ENCODE measurements at regions not wholly inside any gene's neighbourhood (a gene's known extent, or its start where the extent isn't known, plus 50 kb on each side); places are given as distances from the start of the nearest gene placed in this dataset.

GRCh38 chr11:131052367-131052766, 136.1 kb upstream of the SNX19 start:
- Histone ChIP-seq H3K9ac (ENCODE audit: low read length) (no peak overlapping the region), H3K27me3 (ENCODE audit: insufficient read depth, low read length) (no peaks in the 10 kb centered on the region), H3F3A (ENCODE audit: insufficient read depth, low read length) (no peaks in the 10 kb centered on the region), H3K36me3 (ENCODE audit: insufficient read depth, low read length) (no peaks in the 10 kb centered on the region), H4K20me1 (ENCODE audit: insufficient read depth, low read length) (no peaks in the 10 kb centered on the region), H3K4me1 (ENCODE audit: insufficient read depth, low read length, severe bottlenecking) (no peaks in the 10 kb centered on the region), H3K9me2 (ENCODE audit: low read depth, low read length) (no peaks in the 10 kb centered on the region), H3K9me3 (ENCODE audit: low read length) (no peaks in the 10 kb centered on the region), H3K27ac (ENCODE audit: low read depth, low read length, poor library complexity, severe bottlenecking) (no peak overlapping the region), H2AFZ (ENCODE audit: low read length) (no peak overlapping the region), H3K4me3 (ENCODE audit: low read depth, low read length, poor library complexity, severe bottlenecking) (no peak overlapping the region), H3K4me2 (ENCODE audit: low read length) (no peak overlapping the region), H3K79me2 (ENCODE audit: insufficient read depth, low read length) (no peaks in the 10 kb centered on the region)
- TF ChIP-seq EZH2 (IDR thresholded peaks at IDR 0.05; ENCODE audit: borderline replicate concordance, low read length) (no peak), CTCF (IDR thresholded peaks at IDR 0.05; ENCODE audit: low read length) (no peak)

DNA sequence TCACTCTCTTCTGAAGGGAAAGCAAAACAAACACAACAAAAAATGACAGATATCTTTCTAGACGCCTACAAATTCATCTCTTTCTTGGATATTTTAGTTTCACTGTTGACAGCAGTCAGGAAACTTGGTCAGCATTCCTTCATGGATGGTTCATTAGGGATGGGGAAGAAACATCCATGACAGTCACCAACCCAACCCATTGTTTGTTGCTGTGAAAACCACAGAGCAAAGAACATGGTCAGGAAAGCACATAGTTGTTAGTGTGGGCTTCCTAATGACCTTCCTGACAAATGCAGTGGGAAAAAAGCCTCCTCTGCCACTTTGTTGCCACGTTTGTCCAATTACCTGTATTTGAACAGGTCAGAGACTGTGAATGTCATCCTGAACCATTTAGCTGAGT, 139.8 kb upstream of the SNX19 start:
- H2AFZ ChIP-seq (ENCODE audit: low read length), result no peak overlapping the region
- no peak overlapping the region for H3K9ac ChIP-seq (ENCODE audit: low read length)
- no peaks in the 10 kb centered on the region for H3K4me1 ChIP-seq (ENCODE audit: insufficient read depth, low read length, severe bottlenecking)

GRCh38 chr11:131063638-131064037, 147.4 kb upstream of the SNX19 start:
- H3K27me3 ChIP-seq (ENCODE audit: insufficient read depth, low read length), result no peaks in the 10 kb centered on the region
- no peak for TF ChIP-seq EZH2 (IDR thresholded peaks at IDR 0.05; ENCODE audit: borderline replicate concordance, low read length)
- no peak for TF ChIP-seq CTCF (IDR thresholded peaks at IDR 0.05; ENCODE audit: low read length)
- no peak overlapping the region for H3K4me2 ChIP-seq (ENCODE audit: low read length)
- H3K36me3 ChIP-seq (ENCODE audit: insufficient read depth, low read length), result no peaks in the 10 kb centered on the region
- no peaks in the 10 kb centered on the region for H3K79me2 ChIP-seq (ENCODE audit: insufficient read depth, low read length)
- H3K9ac ChIP-seq (ENCODE audit: low read length), result no peak overlapping the region
- no peaks in the 10 kb centered on the region for H3K4me1 ChIP-seq (ENCODE audit: insufficient read depth, low read length, severe bottlenecking)
- H3K4me3 ChIP-seq (ENCODE audit: low read depth, low read length, poor library complexity, severe bottlenecking), result no peak overlapping the region
- H3K27ac ChIP-seq (ENCODE audit: low read depth, low read length, poor library complexity, severe bottlenecking), result no peak overlapping the region
- H2AFZ ChIP-seq (ENCODE audit: low read length), result no peak overlapping the region
- no peaks in the 10 kb centered on the region for H4K20me1 ChIP-seq (ENCODE audit: insufficient read depth, low read length)
- no peaks in the 10 kb centered on the region for H3K9me3 ChIP-seq (ENCODE audit: low read length)
- no peaks in the 10 kb centered on the region for H3K9me2 ChIP-seq (ENCODE audit: low read depth, low read length)
- no peaks in the 10 kb centered on the region for H3F3A ChIP-seq (ENCODE audit: insufficient read depth, low read length)

More for the DNA sequence above, 139.8 kb upstream of the SNX19 start:
- Histone ChIP-seq H3K4me3 (ENCODE audit: low read depth, low read length, poor library complexity, severe bottlenecking) (no peak overlapping the region), H3K27me3 (ENCODE audit: insufficient read depth, low read length) (no peaks in the 10 kb centered on the region), H3K9me3 (ENCODE audit: low read length) (no peaks in the 10 kb centered on the region), H3F3A (ENCODE audit: insufficient read depth, low read length) (no peaks in the 10 kb centered on the region), H4K20me1 (ENCODE audit: insufficient read depth, low read length) (no peaks in the 10 kb centered on the region), H3K9me2 (ENCODE audit: low read depth, low read length) (no peaks in the 10 kb centered on the region), H3K36me3 (ENCODE audit: insufficient read depth, low read length) (no peaks in the 10 kb centered on the region), H3K4me2 (ENCODE audit: low read length) (no peak overlapping the region), H3K79me2 (ENCODE audit: insufficient read depth, low read length) (no peaks in the 10 kb centered on the region), H3K27ac (ENCODE audit: low read depth, low read length, poor library complexity, severe bottlenecking) (no peak overlapping the region)
- TF ChIP-seq EZH2 (IDR thresholded peaks at IDR 0.05; ENCODE audit: borderline replicate concordance, low read length), result no peak
- no peak for TF ChIP-seq CTCF (IDR thresholded peaks at IDR 0.05; ENCODE audit: low read length)

Data from OCI-LY1 (cell line).